ENCODE measurements at regions not wholly inside any gene's neighbourhood (a gene's known extent, or its start where the extent isn't known, plus 50 kb on each side); places are given as distances from the start of the nearest gene placed in this dataset.

DNA sequence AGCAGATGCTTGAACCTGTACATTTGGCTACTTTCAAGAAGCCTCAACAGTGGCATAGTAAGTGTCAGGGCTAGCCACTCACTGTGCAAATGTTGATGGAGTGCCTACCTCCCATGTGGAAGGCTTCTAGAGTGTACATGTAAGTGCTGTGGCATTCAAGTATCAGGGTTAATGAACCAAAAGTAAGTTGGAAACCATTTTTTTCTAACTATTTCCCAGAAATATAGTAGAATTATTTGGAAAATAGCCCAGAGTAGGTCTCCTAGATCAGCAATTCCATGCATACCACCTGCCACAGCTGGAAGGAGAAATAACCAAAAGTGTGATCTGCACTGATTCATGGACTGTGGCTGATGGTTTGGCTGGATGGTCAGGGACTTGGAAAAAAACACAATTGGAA, 53.3 kb downstream of the FOXD1 start:
- TF ChIP-seq, protein P1, sequence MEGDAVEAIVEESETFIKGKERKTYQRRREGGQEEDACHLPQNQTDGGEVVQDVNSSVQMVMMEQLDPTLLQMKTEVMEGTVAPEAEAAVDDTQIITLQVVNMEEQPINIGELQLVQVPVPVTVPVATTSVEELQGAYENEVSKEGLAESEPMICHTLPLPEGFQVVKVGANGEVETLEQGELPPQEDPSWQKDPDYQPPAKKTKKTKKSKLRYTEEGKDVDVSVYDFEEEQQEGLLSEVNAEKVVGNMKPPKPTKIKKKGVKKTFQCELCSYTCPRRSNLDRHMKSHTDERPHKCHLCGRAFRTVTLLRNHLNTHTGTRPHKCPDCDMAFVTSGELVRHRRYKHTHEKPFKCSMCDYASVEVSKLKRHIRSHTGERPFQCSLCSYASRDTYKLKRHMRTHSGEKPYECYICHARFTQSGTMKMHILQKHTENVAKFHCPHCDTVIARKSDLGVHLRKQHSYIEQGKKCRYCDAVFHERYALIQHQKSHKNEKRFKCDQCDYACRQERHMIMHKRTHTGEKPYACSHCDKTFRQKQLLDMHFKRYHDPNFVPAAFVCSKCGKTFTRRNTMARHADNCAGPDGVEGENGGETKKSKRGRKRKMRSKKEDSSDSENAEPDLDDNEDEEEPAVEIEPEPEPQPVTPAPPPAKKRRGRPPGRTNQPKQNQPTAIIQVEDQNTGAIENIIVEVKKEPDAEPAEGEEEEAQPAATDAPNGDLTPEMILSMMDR (IDR thresholded peaks at IDR 0.05; ENCODE audit: insufficient read depth, low read length) = no peak
- DNase-seq (ENCODE audit: low read depth) = peak; percentile 61
- no peak overlapping the region for H3K4me3 ChIP-seq (ENCODE audit: low read depth, low read length)

DNA sequence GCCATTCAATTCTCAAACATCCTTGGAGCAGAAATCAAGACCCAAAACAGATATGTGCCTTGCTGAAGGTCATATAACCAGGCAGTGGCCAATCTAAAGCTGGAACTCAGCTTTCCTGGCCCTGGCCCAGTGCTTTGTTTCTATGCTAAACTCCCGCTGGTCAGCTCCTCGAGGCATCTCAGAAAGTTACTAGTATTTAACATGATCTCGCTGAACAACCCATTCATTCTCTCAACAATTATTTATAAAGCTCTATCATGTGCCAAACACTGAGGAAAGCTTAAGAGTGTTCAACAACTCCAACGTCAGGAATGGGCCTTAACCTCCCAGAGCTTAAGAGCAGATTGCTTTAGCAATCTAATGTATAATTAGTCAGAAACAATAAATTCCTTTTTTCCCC, 54.0 kb downstream of the FOXD1 start:
- no peak for DNase-seq (ENCODE audit: low read depth)
- TF ChIP-seq, protein P1 (IDR thresholded peaks at IDR 0.05; ENCODE audit: insufficient read depth, low read length) = no peak
- no peak overlapping the region for H3K4me3 ChIP-seq (ENCODE audit: low read depth, low read length)

DNA sequence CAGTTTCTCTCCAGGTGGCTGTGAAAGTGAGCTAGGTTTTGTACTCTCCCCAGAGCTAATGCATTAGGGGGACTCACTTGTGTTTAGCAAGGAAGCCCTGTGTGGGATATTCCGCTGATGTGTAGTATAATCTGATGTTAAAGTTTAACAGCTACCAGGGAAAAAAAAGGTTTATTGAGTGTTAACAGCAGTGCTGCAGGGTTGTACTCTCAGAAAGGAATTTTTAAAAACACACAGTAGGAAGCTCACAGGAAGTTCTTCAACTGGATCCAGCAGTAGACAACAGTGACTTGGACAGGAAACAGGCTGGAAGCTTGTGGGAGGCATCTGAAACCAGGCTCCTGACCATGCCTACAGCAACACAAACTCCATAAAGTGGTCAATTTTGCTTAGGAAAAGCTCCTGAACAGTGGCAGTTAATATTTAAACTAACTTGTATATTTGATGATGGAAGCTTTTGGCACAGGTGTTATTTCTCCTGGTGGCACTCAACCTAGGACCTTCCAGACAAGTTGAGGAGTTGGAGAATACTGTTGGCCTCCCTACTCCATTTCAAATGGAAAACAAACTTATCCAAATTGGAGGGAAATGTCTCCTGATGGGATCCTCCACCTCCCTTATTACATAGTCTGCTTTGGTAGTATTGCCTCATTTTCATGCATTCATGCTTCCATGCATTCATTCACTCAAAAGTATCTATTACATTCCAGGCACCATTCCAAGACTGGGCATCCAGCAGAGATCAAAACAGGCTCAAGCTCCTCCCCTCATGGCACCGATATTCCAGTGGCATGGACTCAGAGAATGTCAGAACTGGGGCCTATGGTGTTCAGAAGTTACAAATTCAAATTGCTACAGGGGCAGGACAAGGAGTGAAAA, 54.7 kb downstream of the FOXD1 start:
- no peak for DNase-seq (ENCODE audit: low read depth)
- H3K4me3 ChIP-seq (ENCODE audit: low read depth, low read length) = no peak overlapping the region
- TF ChIP-seq, protein P1 (IDR thresholded peaks at IDR 0.05; ENCODE audit: insufficient read depth, low read length) = no peak

DNA sequence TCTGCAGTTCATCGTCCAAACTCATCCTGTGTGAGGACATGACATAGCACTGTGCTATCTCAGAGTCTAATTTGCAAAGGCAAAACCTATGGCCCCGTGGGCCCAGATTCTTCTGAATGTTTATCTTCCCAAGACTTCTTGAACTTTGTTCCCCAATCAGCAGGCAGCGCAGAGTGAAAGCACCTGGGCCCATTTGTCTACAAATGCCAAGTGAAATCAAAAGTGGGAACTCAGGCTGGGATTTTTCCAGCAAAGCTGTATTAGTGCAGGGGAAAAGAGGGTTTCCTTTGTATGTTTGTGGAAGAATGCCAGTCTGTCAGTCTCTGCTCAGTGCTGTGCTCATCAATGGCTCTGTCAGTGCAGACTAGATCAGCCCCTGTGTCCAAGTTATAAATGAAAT, 55.8 kb downstream of the FOXD1 start:
- TF ChIP-seq, protein P1 (IDR thresholded peaks at IDR 0.05; ENCODE audit: insufficient read depth, low read length) = no peak
- DNase-seq (ENCODE audit: low read depth) = no peak
- no peak overlapping the region for H3K4me3 ChIP-seq (ENCODE audit: low read depth, low read length)

DNA sequence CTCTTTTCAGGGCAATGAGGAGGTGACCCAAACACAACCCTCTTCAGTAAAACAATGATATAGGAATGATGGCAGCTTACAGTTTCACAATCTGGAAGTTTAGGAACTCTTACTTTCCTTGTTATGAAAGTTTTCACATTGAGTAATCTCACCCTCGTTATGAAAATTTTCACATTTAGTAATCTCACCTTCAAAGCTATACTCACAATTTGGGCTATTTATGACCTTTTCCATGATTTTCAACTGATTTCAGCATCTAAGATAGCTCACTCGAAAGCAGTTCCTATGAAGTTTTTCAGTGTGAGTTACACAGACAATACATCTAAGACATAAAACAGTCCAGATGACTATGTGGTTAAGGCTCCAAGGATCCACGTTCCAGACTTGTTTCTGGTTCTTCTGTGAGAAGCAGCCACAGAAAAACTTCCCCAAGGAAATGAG, 57.1 kb downstream of the FOXD1 start:
- TF ChIP-seq, protein P1 (IDR thresholded peaks at IDR 0.05; ENCODE audit: insufficient read depth, low read length) = no peak
- DNase-seq (ENCODE audit: low read depth) = peak; percentile 83
- no peak overlapping the region for H3K4me3 ChIP-seq (ENCODE audit: low read depth, low read length)

DNA sequence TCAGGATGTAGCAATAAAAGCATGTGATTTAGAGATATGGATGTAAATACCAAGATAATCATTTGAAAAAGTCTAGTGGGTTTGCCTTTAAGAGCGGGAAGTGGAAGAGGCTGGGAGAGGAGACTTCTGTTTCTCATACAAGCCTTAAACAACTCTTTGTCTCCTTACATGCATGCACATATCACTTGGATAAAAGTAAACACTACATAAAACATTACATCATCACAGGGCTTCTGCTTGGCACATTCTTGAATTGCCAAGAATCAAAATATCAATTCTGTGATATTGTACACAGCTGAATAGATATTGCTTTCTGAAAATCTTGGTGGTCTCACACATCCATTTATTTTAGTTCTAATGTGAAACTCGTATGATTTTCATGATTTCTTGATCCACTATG, 57.6 kb downstream of the FOXD1 start:
- H3K4me3 ChIP-seq (ENCODE audit: low read depth, low read length) = no peak overlapping the region
- no peak for DNase-seq (ENCODE audit: low read depth)
- TF ChIP-seq, protein P1 (IDR thresholded peaks at IDR 0.05; ENCODE audit: insufficient read depth, low read length) = no peak

Data from fibroblast of the aortic adventitia (primary cell).